ENCODE measurements at regions not wholly inside any gene's neighbourhood (a gene's known extent, or its start where the extent isn't known, plus 50 kb on each side); places are given as distances from the start of the nearest gene placed in this dataset.

- no peak for DNase-seq
Measured at GRCh38 chr3:94179059-94179458, 116.2 kb downstream of the NSUN3 start.

GRCh38 chr3:94183551-94183950 is 120.7 kb downstream of the NSUN3 start:
- no peak for DNase-seq

- no peak for DNase-seq
Measured at GRCh38 chr3:94184781-94185180, 121.9 kb downstream of the NSUN3 start.

- DNase-seq = no peak
Measured at GRCh38 chr3:94185753-94186152, 122.9 kb downstream of the NSUN3 start.

- DNase-seq = no peak
Measured at GRCh38 chr3:94187697-94188096, 124.8 kb downstream of the NSUN3 start.

- DNase-seq = no peak
Measured at GRCh38 chr3:94195381-94195780, 132.5 kb downstream of the NSUN3 start.

GRCh38 chr3:94206291-94206690 is 143.4 kb downstream of the NSUN3 start:
- no peak for DNase-seq

- no peak for DNase-seq
Measured at GRCh38 chr3:94210256-94210655, 147.4 kb downstream of the NSUN3 start.

GRCh38 chr3:94217406-94217805 is 154.5 kb downstream of the NSUN3 start:
- no peak for DNase-seq

- no peak for DNase-seq
Measured at GRCh38 chr3:94220426-94220825, 157.6 kb downstream of the NSUN3 start.

- no peak for DNase-seq
Measured at GRCh38 chr3:94221829-94222228, 159.0 kb downstream of the NSUN3 start.

- DNase-seq = no peak
Measured at GRCh38 chr3:94225148-94225865, 162.4 kb downstream of the NSUN3 start.

GRCh38 chr3:94226078-94226477 is 163.2 kb downstream of the NSUN3 start:
- DNase-seq = no peak

- DNase-seq = no peak
Measured at GRCh38 chr3:94232921-94233320, 170.1 kb downstream of the NSUN3 start.

GRCh38 chr3:94234177-94234788 is 171.4 kb downstream of the NSUN3 start:
- DNase-seq = no peak

GRCh38 chr3:94241986-94242385 is 179.1 kb downstream of the NSUN3 start:
- no peak for DNase-seq

GRCh38 chr3:94246171-94246570 is 183.3 kb downstream of the NSUN3 start:
- DNase-seq = no peak

GRCh38 chr3:94248042-94248441 is 185.2 kb downstream of the NSUN3 start:
- no peak for DNase-seq

- DNase-seq = peak; percentile 28
Measured at GRCh38 chr3:94249491-94250079, 186.7 kb downstream of the NSUN3 start.

- no peak for DNase-seq
Measured at GRCh38 chr3:94251566-94251965, 188.7 kb downstream of the NSUN3 start.

GRCh38 chr3:94252316-94252715 is 189.5 kb downstream of the NSUN3 start:
- no peak for DNase-seq

GRCh38 chr3:94256888-94257813 is 194.3 kb downstream of the NSUN3 start:
- no peak for DNase-seq

- DNase-seq = no peak
Measured at GRCh38 chr3:94258851-94259250, 196.0 kb downstream of the NSUN3 start.
